Stomach (tissue), 8 donors: ENCODE measurements at regions not wholly inside any gene's neighbourhood (a gene's known extent, or its start where the extent isn't known, plus 50 kb on each side); places are given as distances from the start of the nearest gene placed in this dataset.

Source experiments
- DNase-seq, 2 donors: peaks; one replicate each; pipeline versions ENCODE4 v3.0.0 to v3.0.0-alpha.2; 2013 to 2019
- H3K27ac ChIP-seq, 5 donors: fragments of 200-600 bp in 4 of 5; sonication (generic) in 4 of 5; one replicate each; pipeline ENCODE4 v1.5.1; 2013 to 2019; ENCODE audit warnings: mild to moderate bottlenecking in 1 of 5, moderate library complexity in 1 of 5
- H3K27me3 ChIP-seq, 3 donors: fragments of 200-600 bp; sonication (generic); one replicate each; pipeline ENCODE4 v1.5.1; 2017 to 2019; ENCODE audit warnings: mixed run types in 1 of 3
- H3K36me3 ChIP-seq, 4 donors: fragments of 200-600 bp; sonication (generic); 1 replicate in 3 of 4; 2 replicates in 1 of 4; pipeline ENCODE4 v1.5.1; 2016 to 2019
- H3K4me1 ChIP-seq, 4 donors: fragments of 200-600 bp; sonication (generic); one replicate each; pipeline ENCODE4 v1.5.1; 2016 to 2019
- H3K4me3 ChIP-seq, 4 donors: fragments of 200-600 bp; sonication (generic) in 3 of 4; one replicate each; pipeline ENCODE4 v1.5.1; 2016 to 2019; ENCODE audit warnings: mild to moderate bottlenecking in 1 of 4
- H3K9me3 ChIP-seq, 4 donors: fragments of 200-600 bp; sonication (generic); one replicate each; pipeline ENCODE4 v1.5.1; 2016 to 2019
- CTCF ChIP-seq, 7 experiments: fragments of 450-650 bp in 4 of 7; fragments of 200-600 bp in 3 of 7; sonication (generic) in 3 of 7; IDR thresholded peaks; one replicate each; pipeline ENCODE4 v1.5.1; 2016 to 2019; ENCODE audit warnings: antibody characterized with exemption in 7 of 7, control low read depth in 2 of 7, mild to moderate bottlenecking in 1 of 7
- EP300 ChIP-seq: sonication (generic); formaldehyde crosslinking; IDR thresholded peaks from one replicate; pipeline ENCODE4 v1.6.1; 2017; ENCODE audit warnings: antibody characterized with exemption
- POLR2A ChIP-seq, 4 donors: fragments of 450-650 bp; IDR thresholded peaks; one replicate each; pipeline ENCODE4 v1.6.1; 2016; ENCODE audit warnings: antibody characterized with exemption in 4 of 4, control low read depth in 2 of 4, mild to moderate bottlenecking in 1 of 4, moderate library complexity in 1 of 4
- POLR2AphosphoS5 ChIP-seq, 3 donors: sonication (generic); formaldehyde crosslinking; IDR thresholded peaks; one replicate each; pipeline ENCODE4 v1.6.1; 2016; ENCODE audit warnings: antibody characterized with exemption in 3 of 3
- WGBS, 5 donors: extraction: QIAGEN DNeasy Blood & Tissue Kit in 3 of 5; methylation state at CpG; one replicate each; pipeline versions ENCODE4 v1.1.5 to v1.1.7; 2013 to 2018; 5-methylcytosine and 5-hydroxymethylcytosine counted together
- intact Hi-C: fragments of 100-400 bp; cut with DNase I; formaldehyde crosslinking; loops from one replicate; pipeline ENCODE4 v1.15.1; 2023; ENCODE audit warnings: low total_unique reads
- donor health status: healthy with polysubstance abuse.
- donor health status: Bipolar disorder and iron deficiency.
- donor health status: healthy.

GRCh38 chr13:97848886-97849285 is 104.6 kb upstream of the IPO5 start:
- intact Hi-C loops = no loop called here
- H3K4me1 ChIP-seq = no peaks in the 10 kb centered on the region
- H3K27me3 ChIP-seq = no peaks in the 10 kb centered on the region
- no peaks in the 10 kb centered on the region for H3K36me3 ChIP-seq
- TF ChIP-seq POLR2AphosphoS5 (IDR thresholded peaks at IDR 0.05) = no peak
- TF ChIP-seq CTCF (IDR thresholded peaks at IDR 0.05) = no peak
- TF ChIP-seq POLR2A (IDR thresholded peaks at IDR 0.05) = no peak
- TF ChIP-seq EP300 = no peak
- DNase-seq = peak in 1 of 2 donors; percentile 17
- no peak overlapping the region for H3K27ac ChIP-seq
- H3K9me3 ChIP-seq = no peaks in the 10 kb centered on the region
- WGBS, 5 donors = 61 to 87% (median 81%) methylated on average over 3 of the region's 3 CpGs
- H3K4me3 ChIP-seq = no peak overlapping the region

- H3K36me3 ChIP-seq = no peaks in the 10 kb centered on the region
- no peaks in the 10 kb centered on the region for H3K4me1 ChIP-seq
- H3K27ac ChIP-seq = no peak overlapping the region
- peak in 1 of 2 donors; percentile 41 for DNase-seq
- H3K9me3 ChIP-seq = no peaks in the 10 kb centered on the region
- no peak for TF ChIP-seq EP300
- no peak for TF ChIP-seq POLR2AphosphoS5 (IDR thresholded peaks at IDR 0.05)
- no peak for TF ChIP-seq POLR2A (IDR thresholded peaks at IDR 0.05)
- no peak for TF ChIP-seq CTCF (IDR thresholded peaks at IDR 0.05)
- intact Hi-C loops = no loop called here
- WGBS, 5 donors = 46 to 69% (median 58%) methylated on average over 4 of the region's 4 CpGs
- H3K27me3 ChIP-seq = no peaks in the 10 kb centered on the region
- no peak overlapping the region for H3K4me3 ChIP-seq
Observed at GRCh38 chr13:97849305-97849704, 104.2 kb upstream of the IPO5 start.

GRCh38 chr13:97851269-97851668 is 102.2 kb upstream of the IPO5 start:
- Histone ChIP-seq H3K4me1 (peaks cover 0 to 11% (median 3%) of the 10 kb centered on the region in 4 donors), H3K36me3 (no peaks in the 10 kb centered on the region), H3K9me3 (no peaks in the 10 kb centered on the region), H3K27me3 (no peaks in the 10 kb centered on the region), H3K27ac (no peak overlapping the region), H3K4me3 (no peak overlapping the region)
- no peak for TF ChIP-seq EP300
- TF ChIP-seq POLR2AphosphoS5 (IDR thresholded peaks at IDR 0.05) = no peak
- no peak for TF ChIP-seq CTCF (IDR thresholded peaks at IDR 0.05)
- TF ChIP-seq POLR2A (IDR thresholded peaks at IDR 0.05) = no peak
- intact Hi-C loops = loop anchor here (10.0 kb wide), 1 partner anchor 824 kb away; no protein-coding TSS in a partner anchor
- DNase-seq = no peak
- WGBS, 5 donors = 43 to 56% (median 53%) methylated on average over 4 of the region's 4 CpGs

- intact Hi-C loops = loop anchor here (10.0 kb wide), 1 partner anchor 822 kb away; no protein-coding TSS in a partner anchor
- Histone ChIP-seq H3K27me3 (no peaks in the 10 kb centered on the region), H3K4me3 (no peak overlapping the region), H3K9me3 (no peaks in the 10 kb centered on the region), H3K36me3 (no peaks in the 10 kb centered on the region), H3K4me1 (peaks cover 0 to 11% (median 3%) of the 10 kb centered on the region in 4 donors), H3K27ac (no peak overlapping the region)
- DNase-seq = no peak
- 71 to 82% (median 75%) methylated on average over 5 of the region's 5 CpGs for WGBS, 5 donors
- no peak for TF ChIP-seq POLR2AphosphoS5 (IDR thresholded peaks at IDR 0.05)
- no peak for TF ChIP-seq POLR2A (IDR thresholded peaks at IDR 0.05)
- no peak for TF ChIP-seq CTCF (IDR thresholded peaks at IDR 0.05)
- TF ChIP-seq EP300 = no peak
Observed at GRCh38 chr13:97852181-97852874, 101.1 kb upstream of the IPO5 start.
